Tongue (tissue), 1 donor: ENCODE measurements at regions not wholly inside any gene's neighbourhood (a gene's known extent, or its start where the extent isn't known, plus 50 kb on each side); places are given as distances from the start of the nearest gene placed in this dataset.

Experiments
- DNase-seq: peaks from one replicate; pipeline ENCODE4 v3.0.0-alpha.2; 2015

- DNase-seq, result no peak
Observed at GRCh38 chr13:50104493-50104892, 89.2 kb downstream of the KCNRG start.

- DNase-seq, result no peak
Observed at GRCh38 chr13:50106559-50106958, 91.3 kb downstream of the KCNRG start.

- no peak for DNase-seq
Observed at GRCh38 chr13:50107205-50107604, 92.0 kb downstream of the KCNRG start.

- DNase-seq, result no peak
Observed at GRCh38 chr13:50114961-50115360, 99.7 kb downstream of the KCNRG start.

- no peak for DNase-seq
Observed at GRCh38 chr13:50115695-50116094, 100.5 kb downstream of the KCNRG start.

GRCh38 chr13:50116430-50116973 is 101.3 kb downstream of the KCNRG start:
- DNase-seq, result no peak

GRCh38 chr13:50119591-50119990 is 104.3 kb downstream of the KCNRG start:
- DNase-seq, result no peak

- no peak for DNase-seq
Observed at GRCh38 chr13:50122455-50122854, 107.2 kb downstream of the KCNRG start.

GRCh38 chr13:50123002-50123401 is 107.8 kb downstream of the KCNRG start:
- DNase-seq, result no peak

GRCh38 chr13:50123515-50123861 is 108.2 kb downstream of the KCNRG start:
- no peak for DNase-seq

GRCh38 chr13:50123862-50124535 is 108.8 kb downstream of the KCNRG start:
- peak; percentile 98 for DNase-seq

- DNase-seq, result no peak
Observed at GRCh38 chr13:50124536-50125303, 109.5 kb downstream of the KCNRG start.

- DNase-seq, result no peak
Observed at GRCh38 chr13:50125304-50125553, 110.0 kb downstream of the KCNRG start.

GRCh38 chr13:50125554-50126262 is 110.5 kb downstream of the KCNRG start:
- peak; percentile 93 for DNase-seq

- peak; percentile 64 for DNase-seq
Observed at GRCh38 chr13:50126263-50126992, 111.2 kb downstream of the KCNRG start.

- DNase-seq, result peak; percentile 73
Observed at GRCh38 chr13:50126993-50127725, 111.9 kb downstream of the KCNRG start.

GRCh38 chr13:50127726-50128291 is 112.6 kb downstream of the KCNRG start:
- DNase-seq, result no peak

- peak; percentile 46 for DNase-seq
Observed at GRCh38 chr13:50128428-50128931, 113.2 kb downstream of the KCNRG start.

- DNase-seq, result peak; percentile 44
Observed at GRCh38 chr13:50129081-50129705, 113.9 kb downstream of the KCNRG start.

GRCh38 chr13:50129706-50130122 is 114.5 kb downstream of the KCNRG start:
- DNase-seq, result peak; percentile 50
